Endodermal cell (in vitro differentiated cells): ENCODE measurements at regions not wholly inside any gene's neighbourhood (a gene's known extent, or its start where the extent isn't known, plus 50 kb on each side); places are given as distances from the start of the nearest gene placed in this dataset.

Experiments
- DNase-seq: peaks from one replicate; pipeline ENCODE4 v3.0.0-alpha.2; 2017
- H3K27ac ChIP-seq: 2 replicates; pipeline ENCODE4 v1.5.1; 2013; ENCODE audit warnings: mild to moderate bottlenecking, low read depth, low read length, moderate library complexity
- H3K27me3 ChIP-seq: 2 replicates; pipeline ENCODE4 v1.6.1; 2013; ENCODE audit warnings: mild to moderate bottlenecking, low read length, moderate library complexity; ENCODE audit not compliant: insufficient read depth, control insufficient read depth, poor library complexity, severe bottlenecking
- H3K36me3 ChIP-seq: 2 replicates; pipeline ENCODE4 v1.7.0; 2013; ENCODE audit warnings: mild to moderate bottlenecking, low read length, moderate library complexity; ENCODE audit not compliant: control insufficient read depth, insufficient read depth
- H3K4me1 ChIP-seq: one replicate; pipeline ENCODE4 v1.7.0; 2013; ENCODE audit warnings: low read length; ENCODE audit not compliant: control insufficient read depth, insufficient read depth
- H3K4me3 ChIP-seq: 2 replicates; pipeline ENCODE4 v1.5.1; 2013; ENCODE audit warnings: mild to moderate bottlenecking, low read length, moderate library complexity
- H3K9ac ChIP-seq: 2 replicates; pipeline ENCODE4 v1.6.1; 2013; ENCODE audit warnings: mild to moderate bottlenecking, low read length, moderate library complexity; ENCODE audit not compliant: poor library complexity, severe bottlenecking; ENCODE audit errors: extremely low read depth
- H3K9me3 ChIP-seq: 2 replicates; pipeline ENCODE4 v1.6.1; 2013; ENCODE audit warnings: mild to moderate bottlenecking, low read length, moderate library complexity; ENCODE audit not compliant: control insufficient read depth
- H3K27ac Mint-ChIP-seq: 2 replicates; pipeline ENCODE4 v1.8.0; 2020; ENCODE audit warnings: mixed read lengths
- H3K27me3 Mint-ChIP-seq: 2 replicates; pipeline ENCODE4 v1.8.0; 2021; ENCODE audit warnings: mild to moderate bottlenecking, mixed read lengths; ENCODE audit not compliant: insufficient read depth
- H3K36me3 Mint-ChIP-seq: 2 replicates; pipeline ENCODE4 v1.8.0; 2020; ENCODE audit warnings: low read depth, mixed read lengths
- H3K4me1 Mint-ChIP-seq: 2 replicates; pipeline ENCODE4 v1.8.0; 2020; ENCODE audit warnings: mixed read lengths
- H3K4me3 Mint-ChIP-seq: 2 replicates; pipeline ENCODE4 v1.8.0; 2020; ENCODE audit warnings: mild to moderate bottlenecking, moderate library complexity, mixed read lengths
- H3K9me3 Mint-ChIP-seq: 2 replicates; pipeline ENCODE4 v1.8.0; 2020; ENCODE audit warnings: mild to moderate bottlenecking, mixed read lengths
- WGBS, 2 experiments: methylation state at CpG; one replicate each; pipeline versions ENCODE4 v1.1.5 to v1.1.7; 2013; ENCODE audit warnings: missing lambda C conversion rate in 2 of 2, mixed read lengths in 1 of 2; ENCODE audit not compliant: insufficient coverage in 1 of 2, insufficient read length in 1 of 2; 5-methylcytosine and 5-hydroxymethylcytosine counted together
- TF ChIP-seq, protein P1 (sequence below): fragments of 200-600 bp; sonication (generic); conservative IDR thresholded peaks from 2 replicates; pipeline ENCODE4 v1.5.0; 2021; ENCODE audit warnings: antibody characterized with exemption, mild to moderate bottlenecking

DNA sequence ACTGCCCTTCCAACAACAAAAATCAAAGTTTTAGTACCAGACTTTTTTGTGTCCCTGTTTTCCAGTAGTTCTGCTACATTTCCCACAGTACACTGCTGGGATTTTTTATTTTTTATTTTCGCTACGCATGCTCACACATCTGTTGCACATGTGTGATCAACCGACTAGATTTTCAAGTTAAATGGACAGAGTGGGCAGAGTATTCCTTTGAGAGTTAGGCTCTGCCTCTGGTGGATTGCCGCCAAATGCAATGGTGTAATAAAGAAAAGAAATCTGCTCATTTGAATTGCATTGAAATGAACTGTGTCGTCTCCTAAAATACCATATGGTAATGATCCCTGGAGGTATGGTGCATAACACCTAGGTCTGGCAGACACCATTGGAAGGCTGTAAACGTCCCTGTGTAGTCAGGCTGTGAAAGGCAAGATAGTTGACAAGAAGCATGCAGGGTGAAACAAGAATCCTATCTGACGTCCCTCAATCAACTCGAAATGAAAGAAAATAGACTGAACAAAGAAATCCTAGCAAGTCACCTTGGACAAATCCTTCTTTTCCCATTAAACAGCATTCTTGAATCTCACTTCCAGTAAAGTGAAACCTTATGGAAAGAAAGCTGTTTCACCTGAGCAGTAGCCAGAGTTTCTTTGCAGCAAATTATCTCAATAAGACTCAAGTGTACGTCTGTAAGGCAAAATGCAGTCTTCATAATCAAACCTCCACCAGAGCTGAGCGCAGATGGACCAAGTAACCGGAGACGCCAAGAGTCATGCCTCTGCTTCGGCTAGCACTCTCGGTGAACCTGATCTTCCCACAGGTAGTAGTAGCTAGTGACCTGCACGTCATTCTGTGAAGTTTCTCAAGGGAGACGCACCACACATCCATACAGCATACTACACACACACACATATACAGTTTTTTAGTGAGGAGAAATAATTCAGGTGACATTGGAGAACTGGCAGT lies 357.3 kb downstream of the CRPPA start:
- no peak overlapping the region for H3K27ac ChIP-seq
- 90 to 93% methylated on average over 8 to 15 of the region's 16 CpGs for WGBS, 2 experiments
- H3K4me3 ChIP-seq, result no peak overlapping the region
- no peaks in the 10 kb centered on the region for H3K27me3 ChIP-seq
- no peaks in the 10 kb centered on the region for H3K4me1 ChIP-seq
- Mint-ChIP-seq H3K27me3 (no peaks in the 10 kb centered on the region), H3K36me3 (no peaks in the 10 kb centered on the region), H3K4me3 (no peak overlapping the region), H3K9me3 (no peaks in the 10 kb centered on the region), H3K4me1 (peaks cover 9% of the 10 kb centered on the region), H3K27ac (no peak overlapping the region)
- no peak overlapping the region for H3K9ac ChIP-seq
- H3K9me3 ChIP-seq, result no peaks in the 10 kb centered on the region
- TF ChIP-seq, protein P1, sequence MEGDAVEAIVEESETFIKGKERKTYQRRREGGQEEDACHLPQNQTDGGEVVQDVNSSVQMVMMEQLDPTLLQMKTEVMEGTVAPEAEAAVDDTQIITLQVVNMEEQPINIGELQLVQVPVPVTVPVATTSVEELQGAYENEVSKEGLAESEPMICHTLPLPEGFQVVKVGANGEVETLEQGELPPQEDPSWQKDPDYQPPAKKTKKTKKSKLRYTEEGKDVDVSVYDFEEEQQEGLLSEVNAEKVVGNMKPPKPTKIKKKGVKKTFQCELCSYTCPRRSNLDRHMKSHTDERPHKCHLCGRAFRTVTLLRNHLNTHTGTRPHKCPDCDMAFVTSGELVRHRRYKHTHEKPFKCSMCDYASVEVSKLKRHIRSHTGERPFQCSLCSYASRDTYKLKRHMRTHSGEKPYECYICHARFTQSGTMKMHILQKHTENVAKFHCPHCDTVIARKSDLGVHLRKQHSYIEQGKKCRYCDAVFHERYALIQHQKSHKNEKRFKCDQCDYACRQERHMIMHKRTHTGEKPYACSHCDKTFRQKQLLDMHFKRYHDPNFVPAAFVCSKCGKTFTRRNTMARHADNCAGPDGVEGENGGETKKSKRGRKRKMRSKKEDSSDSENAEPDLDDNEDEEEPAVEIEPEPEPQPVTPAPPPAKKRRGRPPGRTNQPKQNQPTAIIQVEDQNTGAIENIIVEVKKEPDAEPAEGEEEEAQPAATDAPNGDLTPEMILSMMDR, result no peak
- DNase-seq, result no peak
- no peaks in the 10 kb centered on the region for H3K36me3 ChIP-seq

DNA sequence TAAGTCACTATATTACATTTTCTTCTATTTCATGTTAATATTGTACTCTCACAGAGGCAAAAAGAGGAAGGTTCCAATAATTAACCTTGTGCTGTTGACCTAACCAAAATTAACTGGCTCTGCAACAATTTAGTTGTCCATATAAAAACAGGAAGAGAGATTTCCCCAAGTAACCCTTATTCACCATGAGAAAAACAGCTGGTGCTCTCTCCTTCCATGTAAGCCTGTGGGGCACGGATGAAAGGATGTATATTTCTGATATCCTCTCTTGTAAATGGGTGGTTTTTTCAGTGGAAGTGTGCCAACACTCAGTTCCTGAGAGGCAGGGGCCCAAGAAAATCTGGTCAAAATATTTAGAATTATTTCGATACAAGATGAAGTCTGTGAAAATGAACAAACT lies 358.1 kb downstream of the CRPPA start:
- Mint-ChIP-seq H3K27ac (no peak overlapping the region), H3K4me1 (peaks cover 9% of the 10 kb centered on the region), H3K36me3 (no peaks in the 10 kb centered on the region), H3K4me3 (no peak overlapping the region), H3K9me3 (no peaks in the 10 kb centered on the region), H3K27me3 (no peaks in the 10 kb centered on the region)
- Histone ChIP-seq H3K27me3 (no peaks in the 10 kb centered on the region), H3K9me3 (no peaks in the 10 kb centered on the region), H3K27ac (no peak overlapping the region), H3K36me3 (no peaks in the 10 kb centered on the region), H3K9ac (no peak overlapping the region), H3K4me1 (no peaks in the 10 kb centered on the region), H3K4me3 (no peak overlapping the region)
- WGBS, 2 experiments, result 80% methylated on average over 2 of the region's 2 CpGs; no CpG with 5 or more reads in 1 of the 2 experiments
- TF ChIP-seq, protein P1, result no peak
- no peak for DNase-seq

DNA sequence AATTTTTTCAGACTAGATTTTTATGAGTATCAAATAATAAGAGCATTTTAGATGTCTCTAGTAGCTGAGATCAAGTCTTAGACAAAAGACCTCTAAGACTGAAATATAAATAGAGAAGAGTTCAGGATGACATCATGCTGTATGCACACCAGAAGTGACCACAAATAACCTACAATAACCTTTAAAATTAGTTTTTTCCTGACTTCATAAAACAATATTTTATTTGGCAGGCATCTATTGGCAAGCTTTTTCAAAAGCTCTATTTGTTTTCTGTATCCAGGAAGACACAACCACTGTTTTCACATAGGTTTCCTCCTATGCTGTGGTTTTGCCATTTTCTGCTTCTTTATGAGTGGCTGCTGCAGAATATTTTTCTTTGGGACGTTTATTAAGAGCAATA lies 359.1 kb downstream of the CRPPA start:
- H3K4me3 Mint-ChIP-seq, result no peak overlapping the region
- H3K4me3 ChIP-seq, result no peak overlapping the region
- no peak for DNase-seq
- H3K4me1 Mint-ChIP-seq, result peaks cover 8% of the 10 kb centered on the region
- H3K9ac ChIP-seq, result no peak overlapping the region
- WGBS, 2 experiments, result 100% methylated on average over 1 of the region's 1 CpG; no CpG with 5 or more reads in 1 of the 2 experiments
- no peak overlapping the region for H3K27ac ChIP-seq
- TF ChIP-seq, protein P1, result no peak
- H3K9me3 ChIP-seq, result no peaks in the 10 kb centered on the region
- H3K27me3 Mint-ChIP-seq, result no peaks in the 10 kb centered on the region
- H3K27me3 ChIP-seq, result no peaks in the 10 kb centered on the region
- H3K4me1 ChIP-seq, result no peaks in the 10 kb centered on the region
- no peak overlapping the region for H3K27ac Mint-ChIP-seq
- no peaks in the 10 kb centered on the region for H3K36me3 Mint-ChIP-seq
- H3K36me3 ChIP-seq, result no peaks in the 10 kb centered on the region
- H3K9me3 Mint-ChIP-seq, result no peaks in the 10 kb centered on the region
